PC-3 (cell line): ENCODE measurements at regions not wholly inside any gene's neighbourhood (a gene's known extent, or its start where the extent isn't known, plus 50 kb on each side); places are given as distances from the start of the nearest gene placed in this dataset.

Experiments
- ATAC-seq: fragments of 200-7000 bp; cut with Tn5 transposase; 2 replicates; pipeline ENCODE4 v1.9.1; 2020; ENCODE audit warnings: mild to moderate bottlenecking, moderate library complexity
- BruUV-seq: library from RNA; stranded (reverse); fragments of 400-500 nt; replicated peaks from 2 replicates; lab custom pipeline; 2021; lab: Mats Ljungman, UMichigan
- CTCF ChIA-PET: fragments of 300-600 bp; sonication (Branson Sonifier 250); formaldehyde crosslinking; loops from one replicate; lab custom pipeline; 2022; ENCODE audit warnings: antibody characterized with exemption; lab: Charles Lee
- POLR2A ChIA-PET: fragments of 300-600 bp; sonication (Branson Sonifier 250); formaldehyde crosslinking; loops from one replicate; lab custom pipeline; 2022; ENCODE audit warnings: antibody characterized with exemption; ENCODE audit not compliant: unreplicated experiment; lab: Charles Lee
- DNase-seq: peaks from one replicate; pipeline ENCODE4 v3.0.0-alpha.2; 2015
- H2AFZ ChIP-seq: fragments of 300-600 bp; sonication (generic); 2 replicates; pipeline ENCODE4 v1.6.0; 2016; ENCODE audit warnings: antibody characterized with exemption, low read length
- H3F3A ChIP-seq: fragments of 300-600 bp; sonication (generic); one replicate; pipeline ENCODE4 v1.6.0; 2017; ENCODE audit warnings: antibody characterized with exemption, low read length, control low read depth, mild to moderate bottlenecking; ENCODE audit not compliant: unreplicated experiment
- H3K27ac ChIP-seq: fragments of 300-600 bp; sonication (generic); 2 replicates; pipeline ENCODE4 v1.5.1; 2016; ENCODE audit warnings: mild to moderate bottlenecking, low read length
- H3K27me3 ChIP-seq: fragments of 300-600 bp; sonication (generic); 2 replicates; pipeline ENCODE4 v1.6.1; 2016; ENCODE audit warnings: low read length, mixed read lengths
- H3K36me3 ChIP-seq: fragments of 300-600 bp; sonication (generic); 2 replicates; pipeline ENCODE4 v1.6.1; 2016; ENCODE audit warnings: low read depth, mixed run types, low read length, mixed read lengths
- H3K4me1 ChIP-seq: fragments of 300-600 bp; sonication (generic); 2 replicates; pipeline ENCODE4 v1.5.1; 2016; ENCODE audit warnings: low read length; ENCODE audit not compliant: insufficient read depth
- H3K4me2 ChIP-seq: fragments of 300-600 bp; sonication (generic); 2 replicates; pipeline ENCODE4 v1.6.0; 2016; ENCODE audit warnings: low read length
- H3K4me3 ChIP-seq: fragments of 300-600 bp; sonication (generic); 2 replicates; pipeline ENCODE4 v1.5.1; 2016; ENCODE audit warnings: mild to moderate bottlenecking, low read length, mixed read lengths
- H3K79me2 ChIP-seq: fragments of 300-600 bp; sonication (generic); 2 replicates; pipeline ENCODE4 v1.6.1; 2017; ENCODE audit warnings: low read length, mixed read lengths
- H3K9ac ChIP-seq: fragments of 300-600 bp; sonication (generic); 2 replicates; pipeline ENCODE4 v1.6.0; 2016; ENCODE audit warnings: mild to moderate bottlenecking, low read length
- H3K9me2 ChIP-seq: fragments of 300-600 bp; sonication (generic); replicated peaks from 2 replicates; pipeline ENCODE4 v1.6.1; 2016; ENCODE audit warnings: mixed run types, low read length, mixed read lengths
- H3K9me3 ChIP-seq: fragments of 300-600 bp; sonication (generic); 2 replicates; pipeline ENCODE4 v1.6.1; 2016; ENCODE audit warnings: low read length, mixed read lengths
- H4K20me1 ChIP-seq: fragments of 300-600 bp; sonication (generic); 2 replicates; pipeline ENCODE4 v1.6.1; 2016; ENCODE audit warnings: low read length, mixed read lengths
- EZH2 ChIP-seq: fragments of 300-600 bp; sonication (generic); IDR thresholded peaks from one replicate; pipeline ENCODE4 v1.6.1; 2017; ENCODE audit warnings: antibody characterized with exemption, mild to moderate bottlenecking, low read length; ENCODE audit not compliant: unreplicated experiment
- EZH2phosphoT487 ChIP-seq: fragments of 300-600 bp; sonication (generic); IDR thresholded peaks from 2 replicates; pipeline ENCODE4 v1.6.1; 2018; ENCODE audit warnings: mild to moderate bottlenecking, antibody characterized with exemption, low read length, borderline replicate concordance
- intact Hi-C: fragments of 100-400 bp; cut with micrococcal nuclease; formaldehyde crosslinking; loops from 2 replicates; pipeline ENCODE4 v1.9.0; 2023
- TF ChIP-seq, protein P1 (sequence below): fragments of 300-600 bp; sonication (generic); conservative IDR thresholded peaks from 2 replicates; pipeline ENCODE4 v1.5.1; 2017; ENCODE audit warnings: antibody characterized with exemption, low read depth, mild to moderate bottlenecking, low read length

DNA sequence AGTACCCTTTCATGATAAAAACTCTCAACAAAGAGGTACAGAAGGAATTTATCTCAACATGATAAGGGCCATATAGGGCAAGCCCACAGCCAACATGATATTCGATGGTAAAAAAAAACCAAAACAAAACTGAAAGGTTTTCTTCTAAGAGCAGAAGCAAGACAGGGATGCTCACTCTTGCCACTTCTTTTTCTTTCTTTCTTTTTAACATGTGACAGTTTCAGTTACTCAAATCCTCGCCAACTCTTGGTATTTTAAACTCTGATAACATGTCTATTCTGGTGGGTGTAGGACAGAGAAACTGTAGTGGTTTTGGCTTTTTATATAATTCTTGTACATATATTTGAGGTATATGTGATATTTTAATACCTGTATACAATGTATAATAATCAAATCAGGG is 74.0 kb upstream of the NMNAT3 start:
- H3K9me2 ChIP-seq, result no peaks in the 10 kb centered on the region
- no peak overlapping the region for H2AFZ ChIP-seq
- CTCF ChIA-PET, result no interaction called here
- H4K20me1 ChIP-seq, result no peaks in the 10 kb centered on the region
- no peak overlapping the region for H3K27ac ChIP-seq
- POLR2A ChIA-PET, result no interaction called here
- H3K9me3 ChIP-seq, result no peaks in the 10 kb centered on the region
- no peak for TF ChIP-seq EZH2phosphoT487
- TF ChIP-seq EZH2, result no peak
- TF ChIP-seq, protein P1, sequence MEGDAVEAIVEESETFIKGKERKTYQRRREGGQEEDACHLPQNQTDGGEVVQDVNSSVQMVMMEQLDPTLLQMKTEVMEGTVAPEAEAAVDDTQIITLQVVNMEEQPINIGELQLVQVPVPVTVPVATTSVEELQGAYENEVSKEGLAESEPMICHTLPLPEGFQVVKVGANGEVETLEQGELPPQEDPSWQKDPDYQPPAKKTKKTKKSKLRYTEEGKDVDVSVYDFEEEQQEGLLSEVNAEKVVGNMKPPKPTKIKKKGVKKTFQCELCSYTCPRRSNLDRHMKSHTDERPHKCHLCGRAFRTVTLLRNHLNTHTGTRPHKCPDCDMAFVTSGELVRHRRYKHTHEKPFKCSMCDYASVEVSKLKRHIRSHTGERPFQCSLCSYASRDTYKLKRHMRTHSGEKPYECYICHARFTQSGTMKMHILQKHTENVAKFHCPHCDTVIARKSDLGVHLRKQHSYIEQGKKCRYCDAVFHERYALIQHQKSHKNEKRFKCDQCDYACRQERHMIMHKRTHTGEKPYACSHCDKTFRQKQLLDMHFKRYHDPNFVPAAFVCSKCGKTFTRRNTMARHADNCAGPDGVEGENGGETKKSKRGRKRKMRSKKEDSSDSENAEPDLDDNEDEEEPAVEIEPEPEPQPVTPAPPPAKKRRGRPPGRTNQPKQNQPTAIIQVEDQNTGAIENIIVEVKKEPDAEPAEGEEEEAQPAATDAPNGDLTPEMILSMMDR, result no peak
- no peak overlapping the region for H3K4me3 ChIP-seq
- ATAC-seq (no peak), DNase-seq (no peak)
- H3K79me2 ChIP-seq, result no peaks in the 10 kb centered on the region
- intact Hi-C loops, result no loop called here
- H3K4me1 ChIP-seq, result no peaks in the 10 kb centered on the region
- H3K4me2 ChIP-seq, result no peak overlapping the region
- H3F3A ChIP-seq, result no peaks in the 10 kb centered on the region
- BruUV-seq, result no TSS peak
- no peak overlapping the region for H3K9ac ChIP-seq
- no peaks in the 10 kb centered on the region for H3K36me3 ChIP-seq
- H3K27me3 ChIP-seq, result no peaks in the 10 kb centered on the region

DNA sequence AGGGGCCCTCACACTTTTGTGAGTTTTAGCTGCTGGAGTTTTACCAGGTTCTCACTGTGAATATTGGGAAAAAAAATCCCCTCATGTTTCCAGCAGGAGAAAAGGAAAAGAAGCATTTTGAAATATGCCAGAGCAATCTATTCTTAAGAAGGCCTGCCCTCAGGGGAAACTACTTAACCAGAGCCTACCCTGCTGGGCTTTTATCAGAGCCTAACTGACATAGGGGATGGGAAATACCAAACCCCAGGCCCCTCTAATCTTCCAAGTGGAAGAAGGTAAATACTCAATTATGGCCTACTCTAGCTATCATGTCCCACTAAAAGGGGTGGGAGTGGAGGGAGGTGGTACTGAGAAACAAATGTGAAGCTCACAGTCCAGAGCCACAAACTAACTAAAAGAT is 68.7 kb upstream of the NMNAT3 start:
- no peak overlapping the region for H3K27ac ChIP-seq
- no peak overlapping the region for H3K4me3 ChIP-seq
- DNase-seq (no peak), ATAC-seq (no peak)
- no peak for TF ChIP-seq EZH2
- no peak for TF ChIP-seq EZH2phosphoT487
- TF ChIP-seq, protein P1, result no peak
- no peaks in the 10 kb centered on the region for H4K20me1 ChIP-seq
- H2AFZ ChIP-seq, result no peak overlapping the region
- no peaks in the 10 kb centered on the region for H3K9me2 ChIP-seq
- H3K4me1 ChIP-seq, result no peaks in the 10 kb centered on the region
- no peaks in the 10 kb centered on the region for H3K9me3 ChIP-seq
- H3F3A ChIP-seq, result no peaks in the 10 kb centered on the region
- H3K4me2 ChIP-seq, result no peak overlapping the region
- intact Hi-C loops, result no loop called here
- BruUV-seq, result no TSS peak
- no peak overlapping the region for H3K9ac ChIP-seq
- H3K36me3 ChIP-seq, result no peaks in the 10 kb centered on the region
- peaks cover under 1% of the 10 kb centered on the region; the same call in 1 of the 2 replicates for H3K27me3 ChIP-seq
- no peaks in the 10 kb centered on the region for H3K79me2 ChIP-seq
- CTCF ChIA-PET, result no interaction called here
- POLR2A ChIA-PET, result no interaction called here

DNA sequence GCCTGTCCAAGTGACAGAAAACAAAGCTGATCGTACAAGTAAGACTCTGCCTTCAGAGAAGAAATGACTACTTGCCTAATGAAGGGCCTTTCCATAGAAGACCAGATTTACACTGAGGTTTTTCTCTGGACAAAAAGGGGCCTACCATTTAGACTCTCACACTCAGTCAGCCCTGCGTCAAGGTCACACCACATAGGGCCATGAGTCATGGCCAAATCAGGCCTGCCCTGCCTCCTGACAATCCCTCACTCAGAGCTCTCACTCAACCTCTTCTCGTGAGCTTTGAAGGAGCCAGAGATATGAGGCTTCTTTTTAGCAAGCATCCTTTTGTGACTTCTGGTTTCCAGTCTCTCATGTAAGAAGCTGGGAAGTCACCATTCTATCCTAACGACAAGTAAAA is 68.1 kb upstream of the NMNAT3 start:
- no peaks in the 10 kb centered on the region for H3K4me1 ChIP-seq
- no peak overlapping the region for H3K27ac ChIP-seq
- no peaks in the 10 kb centered on the region for H3K9me3 ChIP-seq
- intact Hi-C loops, result no loop called here
- H3K79me2 ChIP-seq, result no peaks in the 10 kb centered on the region
- no peaks in the 10 kb centered on the region for H4K20me1 ChIP-seq
- DNase-seq (peak; percentile 46), ATAC-seq (no peak)
- ChIA-PET POLR2A (no interaction called here), CTCF (no interaction called here)
- H3K27me3 ChIP-seq, result peaks cover 5% of the 10 kb centered on the region; the same call in 1 of the 2 replicates
- BruUV-seq, result no TSS peak
- no peaks in the 10 kb centered on the region for H3K9me2 ChIP-seq
- no peaks in the 10 kb centered on the region for H3F3A ChIP-seq
- H2AFZ ChIP-seq, result no peak overlapping the region
- H3K36me3 ChIP-seq, result no peaks in the 10 kb centered on the region
- TF ChIP-seq, protein P1, result no peak
- no peak for TF ChIP-seq EZH2
- TF ChIP-seq EZH2phosphoT487, result no peak
- no peak overlapping the region for H3K4me2 ChIP-seq
- H3K4me3 ChIP-seq, result no peak overlapping the region
- H3K9ac ChIP-seq, result no peak overlapping the region
